ENCODE measurements at regions not wholly inside any gene's neighbourhood (a gene's known extent, or its start where the extent isn't known, plus 50 kb on each side); places are given as distances from the start of the nearest gene placed in this dataset.
A peak's percentile ranks its signal among the peaks of the same experiment; 100 is the strongest.

DNA sequence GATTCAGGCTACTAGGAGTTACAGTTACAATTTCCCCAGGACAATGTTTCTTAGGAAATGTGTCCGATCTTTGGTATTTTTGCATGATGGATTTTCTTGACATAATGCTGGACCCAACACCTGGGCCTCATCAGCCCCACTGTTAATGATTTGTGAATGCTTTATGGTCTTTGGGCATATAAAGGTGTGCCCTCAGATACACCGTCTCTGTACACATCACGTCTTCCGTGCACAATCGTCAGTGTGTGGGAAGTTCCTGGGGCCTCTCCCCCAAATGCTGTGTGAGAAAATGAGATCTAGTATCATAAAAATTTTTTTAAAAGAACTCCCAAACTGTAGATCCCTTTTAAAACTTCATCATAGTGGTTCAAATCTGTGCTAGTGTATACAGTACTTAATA is 373.2 kb upstream of the ID4 start:
- WGBS = 95% methylated on average over 5 of the region's 5 CpGs
- Histone ChIP-seq H3K4me3 (no peak overlapping the region), H3K4me1 (peaks cover 0 to 36% (median 18%) of the 10 kb centered on the region in 4 donors), H3K36me3 (no peaks in the 10 kb centered on the region), H3K9me3 (no peaks in the 10 kb centered on the region), H3K27ac (replicated peaks in 1 of 4) (no peak overlapping the region), H3K27me3 (no peaks in the 10 kb centered on the region)
- TF ChIP-seq POLR2A (IDR thresholded peaks at IDR 0.05; ENCODE audit: low read depth) (no peak), POLR2AphosphoS5 (IDR thresholded peaks at IDR 0.05) (no peak), EP300 (IDR thresholded peaks at IDR 0.05) (no peak), CTCF (IDR thresholded peaks at IDR 0.05) (no peak)
- no peak for DNase-seq (ENCODE audit: extremely low spot score)
- intact Hi-C loops (cut with DNase I) = no loop called here

GRCh38 chr6:19465256-19465655 is 371.9 kb upstream of the ID4 start:
- Histone ChIP-seq H3K27me3 (no peaks in the 10 kb centered on the region), H3K4me1 (peaks cover 0 to 24% (median 16%) of the 10 kb centered on the region in 4 donors), H3K9me3 (no peaks in the 10 kb centered on the region), H3K36me3 (no peaks in the 10 kb centered on the region), H3K4me3 (no peak overlapping the region), H3K27ac (replicated peaks in 1 of 4) (peak overlapping the region in 2 of 4 donors; percentile 10 to 30)
- intact Hi-C loops (cut with DNase I) = no loop called here
- WGBS = 77% methylated on average over 10 of the region's 10 CpGs
- no peak for TF ChIP-seq CTCF (IDR thresholded peaks at IDR 0.05)
- TF ChIP-seq POLR2AphosphoS5 (IDR thresholded peaks at IDR 0.05) = no peak
- no peak for TF ChIP-seq EP300 (IDR thresholded peaks at IDR 0.05)
- DNase-seq (ENCODE audit: extremely low spot score) = no peak

- H3K4me1 ChIP-seq = peaks cover 0 to 23% (median 15%) of the 10 kb centered on the region in 4 donors
- WGBS = 5% methylated on average over 3 of the region's 3 CpGs
Measured at GRCh38 chr6:19465760-19466159, 371.4 kb upstream of the ID4 start.

GRCh38 chr6:19470333-19470732 is 366.8 kb upstream of the ID4 start:
- Histone ChIP-seq H3K4me3 (no peak overlapping the region), H3K36me3 (no peaks in the 10 kb centered on the region), H3K27ac (replicated peaks in 1 of 4) (no peak overlapping the region), H3K9me3 (no peaks in the 10 kb centered on the region), H3K27me3 (no peaks in the 10 kb centered on the region), H3K4me1 (peaks cover 0 to 13% (median 10%) of the 10 kb centered on the region in 4 donors)
- WGBS = 78% methylated on average over 7 of the region's 7 CpGs
- TF ChIP-seq CTCF (IDR thresholded peaks at IDR 0.05) = no peak
- no peak for TF ChIP-seq POLR2A (IDR thresholded peaks at IDR 0.05; ENCODE audit: low read depth)
- no peak for TF ChIP-seq POLR2AphosphoS5 (IDR thresholded peaks at IDR 0.05)
- no peak for TF ChIP-seq EP300 (IDR thresholded peaks at IDR 0.05)
- intact Hi-C loops (cut with DNase I) = no loop called here
- DNase-seq (ENCODE audit: extremely low spot score) = no peak

More at GRCh38 chr6:19465760-19466159, 371.4 kb upstream of the ID4 start:
- intact Hi-C loops (cut with DNase I) = no loop called here
- Histone ChIP-seq H3K27me3 (no peaks in the 10 kb centered on the region), H3K36me3 (no peaks in the 10 kb centered on the region), H3K9me3 (no peaks in the 10 kb centered on the region), H3K4me3 (no peak overlapping the region), H3K27ac (replicated peaks in 1 of 4) (peak overlapping the region in 2 of 4 donors; percentile 30 to 49)
- no peak for DNase-seq (ENCODE audit: extremely low spot score)
- no peak for TF ChIP-seq EP300 (IDR thresholded peaks at IDR 0.05)
- no peak for TF ChIP-seq CTCF (IDR thresholded peaks at IDR 0.05)
- peak in 1 of 2 donors; percentile 47 for TF ChIP-seq POLR2AphosphoS5 (IDR thresholded peaks at IDR 0.05)

DNA sequence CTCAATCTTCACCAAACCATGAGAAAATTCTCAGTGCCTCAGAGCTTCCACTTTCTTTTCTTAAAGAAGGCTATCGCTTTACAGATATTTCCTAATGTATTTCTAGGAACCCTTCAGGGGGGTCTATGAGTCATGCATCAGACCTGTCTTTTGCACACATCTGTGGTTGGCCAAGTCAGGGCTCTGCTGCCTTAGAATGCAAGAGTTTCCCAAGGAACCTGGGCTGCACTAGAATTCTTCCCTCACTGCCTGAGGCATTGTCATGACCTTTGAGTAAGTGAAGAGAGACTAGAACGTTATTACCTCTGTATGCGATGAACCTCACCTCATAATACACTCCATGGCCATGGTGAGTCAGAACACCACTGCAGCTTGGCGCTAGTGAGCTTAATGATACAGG is 365.0 kb upstream of the ID4 start:
- TF ChIP-seq CTCF (IDR thresholded peaks at IDR 0.05) (no peak), POLR2AphosphoS5 (IDR thresholded peaks at IDR 0.05) (no peak), EP300 (IDR thresholded peaks at IDR 0.05) (no peak)
- Histone ChIP-seq H3K4me1 (no peaks in the 10 kb centered on the region), H3K9me3 (no peaks in the 10 kb centered on the region), H3K4me3 (no peak overlapping the region), H3K27me3 (no peaks in the 10 kb centered on the region), H3K36me3 (no peaks in the 10 kb centered on the region), H3K27ac (replicated peaks in 1 of 4) (no peak overlapping the region)
- DNase-seq (ENCODE audit: extremely low spot score) = peak; percentile 24
- intact Hi-C loops (cut with DNase I) = no loop called here
- 89% methylated on average over 4 of the region's 4 CpGs for WGBS

Measured in esophagus muscularis mucosa (tissue), 4 donors.